ENCODE measurements at regions not wholly inside any gene's neighbourhood (a gene's known extent, or its start where the extent isn't known, plus 50 kb on each side); places are given as distances from the start of the nearest gene placed in this dataset.

GRCh38 chr5:61702784-61703183, 370.7 kb downstream of the ZSWIM6 start:
- Histone ChIP-seq H3K4me3 (ENCODE audit: low read depth in 1 of 2, low read length in 2 of 2) (no peak overlapping the region), H3K9ac (ENCODE audit: low read depth, low read length) (no peak overlapping the region), H3K79me2 (ENCODE audit: insufficient read depth, low read length) (no peaks in the 10 kb centered on the region), H3K27me3 (ENCODE audit: insufficient read depth, low read length, poor library complexity) (no peaks in the 10 kb centered on the region), H3K4me1 (ENCODE audit: insufficient read depth, low read length) (no peaks in the 10 kb centered on the region), H3K9me3 (ENCODE audit: insufficient read depth, low read length, severe bottlenecking) (no peaks in the 10 kb centered on the region), H3K4me2 (ENCODE audit: insufficient read depth, low read length) (no peak overlapping the region), H3K27ac (ENCODE audit: low read length) (no peak overlapping the region), H2AFZ (ENCODE audit: low read depth, low read length) (no peak overlapping the region), H4K20me1 (ENCODE audit: insufficient read depth, low read length) (no peaks in the 10 kb centered on the region), H3K36me3 (ENCODE audit: insufficient read depth, low read length) (no peaks in the 10 kb centered on the region)
- TF ChIP-seq CTCF (IDR thresholded peaks at IDR 0.05; ENCODE audit: borderline replicate concordance, extremely low read depth, low read length, poor library complexity, severe bottlenecking) (no peak), EZH2 (IDR thresholded peaks at IDR 0.05; ENCODE audit: borderline replicate concordance, low read depth, low read length, severe bottlenecking) (no peak)
- DNase-seq (no peak), ATAC-seq (ENCODE audit: insufficient read depth, low read depth) (no peak)

GRCh38 chr5:61704289-61704688, 372.2 kb downstream of the ZSWIM6 start:
- H4K20me1 ChIP-seq (ENCODE audit: insufficient read depth, low read length): no peaks in the 10 kb centered on the region

GRCh38 chr5:61706751-61707150, 374.7 kb downstream of the ZSWIM6 start:
- H3K27ac ChIP-seq (ENCODE audit: low read length): no peak overlapping the region
- no peaks in the 10 kb centered on the region for H4K20me1 ChIP-seq (ENCODE audit: insufficient read depth, low read length)
- no peaks in the 10 kb centered on the region for H3K36me3 ChIP-seq (ENCODE audit: insufficient read depth, low read length)
- ATAC-seq (ENCODE audit: insufficient read depth, low read depth): no peak
- H3K4me3 ChIP-seq (ENCODE audit: low read depth in 1 of 2, low read length in 2 of 2): no peak overlapping the region
- H3K79me2 ChIP-seq (ENCODE audit: insufficient read depth, low read length): no peaks in the 10 kb centered on the region
- H3K9ac ChIP-seq (ENCODE audit: low read depth, low read length): no peak overlapping the region
- H3K4me1 ChIP-seq (ENCODE audit: insufficient read depth, low read length): no peaks in the 10 kb centered on the region
- H3K9me3 ChIP-seq (ENCODE audit: insufficient read depth, low read length, severe bottlenecking): no peaks in the 10 kb centered on the region
- H2AFZ ChIP-seq (ENCODE audit: low read depth, low read length): no peak overlapping the region
- TF ChIP-seq EZH2 (IDR thresholded peaks at IDR 0.05; ENCODE audit: borderline replicate concordance, low read depth, low read length, severe bottlenecking) (no peak), CTCF (IDR thresholded peaks at IDR 0.05; ENCODE audit: borderline replicate concordance, extremely low read depth, low read length, poor library complexity, severe bottlenecking) (no peak)
- no peak overlapping the region for H3K4me2 ChIP-seq (ENCODE audit: insufficient read depth, low read length)
- H3K27me3 ChIP-seq (ENCODE audit: insufficient read depth, low read length, poor library complexity): no peaks in the 10 kb centered on the region
- DNase-seq: no peak

More at GRCh38 chr5:61704289-61704688, 372.2 kb downstream of the ZSWIM6 start:
- no peak for ATAC-seq (ENCODE audit: insufficient read depth, low read depth)
- Histone ChIP-seq H3K4me1 (ENCODE audit: insufficient read depth, low read length) (no peaks in the 10 kb centered on the region), H3K4me2 (ENCODE audit: insufficient read depth, low read length) (no peak overlapping the region), H3K9ac (ENCODE audit: low read depth, low read length) (no peak overlapping the region), H3K4me3 (ENCODE audit: low read depth in 1 of 2, low read length in 2 of 2) (no peak overlapping the region), H3K27me3 (ENCODE audit: insufficient read depth, low read length, poor library complexity) (no peaks in the 10 kb centered on the region), H3K79me2 (ENCODE audit: insufficient read depth, low read length) (no peaks in the 10 kb centered on the region), H3K36me3 (ENCODE audit: insufficient read depth, low read length) (no peaks in the 10 kb centered on the region), H3K9me3 (ENCODE audit: insufficient read depth, low read length, severe bottlenecking) (no peaks in the 10 kb centered on the region), H2AFZ (ENCODE audit: low read depth, low read length) (no peak overlapping the region), H3K27ac (ENCODE audit: low read length) (no peak overlapping the region)
- TF ChIP-seq EZH2 (IDR thresholded peaks at IDR 0.05; ENCODE audit: borderline replicate concordance, low read depth, low read length, severe bottlenecking): no peak
- no peak for TF ChIP-seq CTCF (IDR thresholded peaks at IDR 0.05; ENCODE audit: borderline replicate concordance, extremely low read depth, low read length, poor library complexity, severe bottlenecking)
- no peak for DNase-seq

- no peaks in the 10 kb centered on the region for H3K79me2 ChIP-seq (ENCODE audit: insufficient read depth, low read length)
- ATAC-seq (ENCODE audit: insufficient read depth, low read depth) (no peak), DNase-seq (no peak)
- H3K9me3 ChIP-seq (ENCODE audit: insufficient read depth, low read length, severe bottlenecking): no peaks in the 10 kb centered on the region
- H3K4me1 ChIP-seq (ENCODE audit: insufficient read depth, low read length): no peaks in the 10 kb centered on the region
- H3K4me2 ChIP-seq (ENCODE audit: insufficient read depth, low read length): no peak overlapping the region
- H3K4me3 ChIP-seq (ENCODE audit: low read depth in 1 of 2, low read length in 2 of 2): no peak overlapping the region
- H3K36me3 ChIP-seq (ENCODE audit: insufficient read depth, low read length): no peaks in the 10 kb centered on the region
- H3K27ac ChIP-seq (ENCODE audit: low read length): no peak overlapping the region
- no peaks in the 10 kb centered on the region for H4K20me1 ChIP-seq (ENCODE audit: insufficient read depth, low read length)
- no peaks in the 10 kb centered on the region for H3K27me3 ChIP-seq (ENCODE audit: insufficient read depth, low read length, poor library complexity)
- TF ChIP-seq CTCF (IDR thresholded peaks at IDR 0.05; ENCODE audit: borderline replicate concordance, extremely low read depth, low read length, poor library complexity, severe bottlenecking): no peak
- TF ChIP-seq EZH2 (IDR thresholded peaks at IDR 0.05; ENCODE audit: borderline replicate concordance, low read depth, low read length, severe bottlenecking): no peak
- no peak overlapping the region for H3K9ac ChIP-seq (ENCODE audit: low read depth, low read length)
- H2AFZ ChIP-seq (ENCODE audit: low read depth, low read length): no peak overlapping the region
Observed at GRCh38 chr5:61719124-61719523, 387.1 kb downstream of the ZSWIM6 start.
